ENCODE measurements at regions not wholly inside any gene's neighbourhood (a gene's known extent, or its start where the extent isn't known, plus 50 kb on each side); places are given as distances from the start of the nearest gene placed in this dataset.
"Not testable (repeated sequence)": the region's sequence is repeated elsewhere in the genome, so short reads cannot be mapped to it uniquely, and the experiment has no call there.

- H3K9me3 ChIP-seq = no peaks in the 10 kb centered on the region
Measured at GRCh38 chr12:30533558-30534265, 162.0 kb downstream of the IPO8 start.

GRCh38 chr12:30531731-30532678 lies 163.7 kb downstream of the IPO8 start:
- H4K20me1 ChIP-seq = no peaks in the 10 kb centered on the region
- no peak overlapping the region for H3K4me3 ChIP-seq
- H3K4me1 ChIP-seq = no peaks in the 10 kb centered on the region
- no peaks in the 10 kb centered on the region for H3K27me3 ChIP-seq
- H3K36me3 ChIP-seq = no peaks in the 10 kb centered on the region
- no peak overlapping the region for H3K4me2 ChIP-seq
- no peak overlapping the region for H3K27ac ChIP-seq
- no peak for TF ChIP-seq Cebpa-rat (IDR thresholded peaks at IDR 0.05)
- H3K9me3 ChIP-seq = no peaks in the 10 kb centered on the region
- H3K9ac ChIP-seq = no peak overlapping the region

More at GRCh38 chr12:30533558-30534265, 162.0 kb downstream of the IPO8 start:
- H3K9ac ChIP-seq = no peak overlapping the region
- H3K36me3 ChIP-seq = no peaks in the 10 kb centered on the region
- no peak overlapping the region for H3K4me3 ChIP-seq
- no peaks in the 10 kb centered on the region for H3K27me3 ChIP-seq
- no peaks in the 10 kb centered on the region for H3K4me1 ChIP-seq
- no peak overlapping the region for H3K4me2 ChIP-seq
- no peaks in the 10 kb centered on the region for H4K20me1 ChIP-seq
- no peak overlapping the region for H3K27ac ChIP-seq
- TF ChIP-seq Cebpa-rat (IDR thresholded peaks at IDR 0.05) = no peak

GRCh38 chr12:30529489-30530269 lies 166.0 kb downstream of the IPO8 start:
- no peak for TF ChIP-seq Cebpa-rat (IDR thresholded peaks at IDR 0.05)
- H3K27ac ChIP-seq = no peak overlapping the region
- no peaks in the 10 kb centered on the region for H3K27me3 ChIP-seq
- no peak overlapping the region for H3K9ac ChIP-seq
- no peak overlapping the region for H3K4me2 ChIP-seq
- H3K9me3 ChIP-seq = no peaks in the 10 kb centered on the region
- H4K20me1 ChIP-seq = no peaks in the 10 kb centered on the region
- no peaks in the 10 kb centered on the region for H3K36me3 ChIP-seq
- no peak overlapping the region for H3K4me3 ChIP-seq
- no peaks in the 10 kb centered on the region for H3K4me1 ChIP-seq

GRCh38 chr12:30525171-30525570 lies 170.5 kb downstream of the IPO8 start:
- no peak overlapping the region for H3K27ac ChIP-seq
- no peaks in the 10 kb centered on the region for H4K20me1 ChIP-seq
- H3K4me2 ChIP-seq = no peak overlapping the region
- no peaks in the 10 kb centered on the region for H3K36me3 ChIP-seq
- no peaks in the 10 kb centered on the region for H3K27me3 ChIP-seq
- H3K9ac ChIP-seq = no peak overlapping the region
- no peak overlapping the region for H3K4me3 ChIP-seq
- H3K4me1 ChIP-seq = no peaks in the 10 kb centered on the region
- H3K9me3 ChIP-seq = no peaks in the 10 kb centered on the region
- no peak for TF ChIP-seq Cebpa-rat (IDR thresholded peaks at IDR 0.05)

- H3K4me3 ChIP-seq, H3K9ac ChIP-seq, H4K20me1 ChIP-seq, H3K9me3 ChIP-seq, H3K27me3 ChIP-seq, H3K4me1 ChIP-seq, H3K27ac ChIP-seq, H3K4me2 ChIP-seq, H3K36me3 ChIP-seq: not testable (repeated sequence)
Measured at GRCh38 chr12:30520285-30520684, 175.4 kb downstream of the IPO8 start.

GRCh38 chr12:30519535-30519934 lies 176.1 kb downstream of the IPO8 start:
- no peak overlapping the region for H3K27ac ChIP-seq
- no peak for TF ChIP-seq Cebpa-rat (IDR thresholded peaks at IDR 0.05)
- no peaks in the 10 kb centered on the region for H3K36me3 ChIP-seq
- H4K20me1 ChIP-seq = no peaks in the 10 kb centered on the region
- H3K9ac ChIP-seq = no peak overlapping the region
- H3K4me1 ChIP-seq = no peaks in the 10 kb centered on the region
- H3K4me2 ChIP-seq = no peak overlapping the region
- no peaks in the 10 kb centered on the region for H3K9me3 ChIP-seq
- no peak overlapping the region for H3K4me3 ChIP-seq
- no peaks in the 10 kb centered on the region for H3K27me3 ChIP-seq

GRCh38 chr12:30517320-30517719 lies 178.3 kb downstream of the IPO8 start:
- Histone ChIP-seq H3K9me3 (no peaks in the 10 kb centered on the region), H3K36me3 (no peaks in the 10 kb centered on the region), H3K27ac (no peak overlapping the region), H3K27me3 (no peaks in the 10 kb centered on the region), H3K4me1 (no peaks in the 10 kb centered on the region), H3K9ac (no peak overlapping the region), H3K4me3 (no peak overlapping the region), H4K20me1 (no peaks in the 10 kb centered on the region), H3K4me2 (no peak overlapping the region)
- no peak for TF ChIP-seq Cebpa-rat (IDR thresholded peaks at IDR 0.05)

- no peak overlapping the region for H3K27ac ChIP-seq
- H3K4me2 ChIP-seq = no peak overlapping the region
- H3K9ac ChIP-seq = no peak overlapping the region
- H3K4me3 ChIP-seq = no peak overlapping the region
- no peaks in the 10 kb centered on the region for H3K4me1 ChIP-seq
- no peaks in the 10 kb centered on the region for H3K9me3 ChIP-seq
- H3K36me3 ChIP-seq = no peaks in the 10 kb centered on the region
- H4K20me1 ChIP-seq = no peaks in the 10 kb centered on the region
- no peaks in the 10 kb centered on the region for H3K27me3 ChIP-seq
- no peak for TF ChIP-seq Cebpa-rat (IDR thresholded peaks at IDR 0.05)
Measured at GRCh38 chr12:30515351-30515750, 180.3 kb downstream of the IPO8 start.

GRCh38 chr12:30514666-30515065 lies 181.0 kb downstream of the IPO8 start:
- Histone ChIP-seq H3K9me3 (no peaks in the 10 kb centered on the region), H3K4me1 (no peaks in the 10 kb centered on the region), H3K27ac (no peak overlapping the region), H3K4me2 (no peak overlapping the region), H3K9ac (no peak overlapping the region), H4K20me1 (no peaks in the 10 kb centered on the region), H3K36me3 (no peaks in the 10 kb centered on the region), H3K4me3 (no peak overlapping the region), H3K27me3 (no peaks in the 10 kb centered on the region)
- no peak for TF ChIP-seq Cebpa-rat (IDR thresholded peaks at IDR 0.05)

All from BLaER1 (cell line).